ENCODE measurements at regions not wholly inside any gene's neighbourhood (a gene's known extent, or its start where the extent isn't known, plus 50 kb on each side); places are given as distances from the start of the nearest gene placed in this dataset.

GRCh38 chr11:19660076-19660475, 52.6 kb upstream of the NAV2 start (continued):
- TF ChIP-seq ZNF274 (IDR thresholded peaks at IDR 0.05; ENCODE audit: insufficient read depth, insufficient read length), result no peak
- TF ChIP-seq PBX3 (IDR thresholded peaks at IDR 0.05; ENCODE audit: insufficient replicate concordance, low read depth, low read length), result peak; percentile 66
- TF ChIP-seq MYB (IDR thresholded peaks at IDR 0.05; ENCODE audit: borderline replicate concordance, low read depth, low read length), result no peak
- no peak for TF ChIP-seq STAT1 (conservative IDR thresholded peaks at IDR 0.05)
- TF ChIP-seq PRDM15 (CRISPR knock-in tag; IDR thresholded peaks at IDR 0.05), result no peak
- TF ChIP-seq HDAC2 (IDR thresholded peaks at IDR 0.05), result no peak
- no peak for TF ChIP-seq ZNF687 (IDR thresholded peaks at IDR 0.05)
- no peak for TF ChIP-seq PAX8 (IDR thresholded peaks at IDR 0.05)
- TF ChIP-seq ELK1 (IDR thresholded peaks at IDR 0.05; ENCODE audit: low read depth, low read length), result no peak
- TF ChIP-seq RELA (IDR thresholded peaks at IDR 0.05; ENCODE audit: borderline replicate concordance, partially characterized antibody), result no peak
- TF ChIP-seq CUX1 (IDR thresholded peaks at IDR 0.05; ENCODE audit: insufficient replicate concordance, low read depth, low read length), result no peak
- TF ChIP-seq CREB1 (IDR thresholded peaks at IDR 0.05; ENCODE audit: low read depth), result no peak; the same call in 1 of the 2 replicates

Measured in GM12878 (cell line).